Suppressor macrophage treated with lipopolysaccharide for 4 hours (primary cell): ENCODE measurements at regions not wholly inside any gene's neighbourhood (a gene's known extent, or its start where the extent isn't known, plus 50 kb on each side); places are given as distances from the start of the nearest gene placed in this dataset.
"Not testable (repeated sequence)": the region's sequence is repeated elsewhere in the genome, so short reads cannot be mapped to it uniquely, and the experiment has no call there.

Experiments
- DNase-seq: peaks from one replicate; pipeline ENCODE4 v3.0.0-alpha.2; 2020

GRCh38 chr2:122023059-122023864 lies 267.8 kb downstream of the TSN start:
- no peak for DNase-seq

GRCh38 chr2:122027510-122028217 lies 272.2 kb downstream of the TSN start:
- DNase-seq = no peak

GRCh38 chr2:122028371-122029100 lies 273.1 kb downstream of the TSN start:
- no peak for DNase-seq

- DNase-seq = no peak
These were observed 274.0 kb downstream of the TSN start for GRCh38 chr2:122029456-122029855.

GRCh38 chr2:122029945-122030344 lies 274.5 kb downstream of the TSN start:
- no peak for DNase-seq

- no peak for DNase-seq
These were observed 276.3 kb downstream of the TSN start for GRCh38 chr2:122031544-122032263.

GRCh38 chr2:122032264-122032645 lies 276.8 kb downstream of the TSN start:
- DNase-seq = no peak

- no peak for DNase-seq
These were observed 278.3 kb downstream of the TSN start for GRCh38 chr2:122033778-122034177.

- no peak for DNase-seq
These were observed 278.9 kb downstream of the TSN start for GRCh38 chr2:122034344-122034743.

- peak; percentile 16 for DNase-seq
These were observed 279.3 kb downstream of the TSN start for GRCh38 chr2:122034777-122035176.

GRCh38 chr2:122038816-122039215 lies 283.4 kb downstream of the TSN start:
- DNase-seq = not testable (repeated sequence)

GRCh38 chr2:122041455-122041854 lies 286.0 kb downstream of the TSN start:
- DNase-seq = no peak

GRCh38 chr2:122051659-122052058 lies 296.2 kb downstream of the TSN start:
- DNase-seq = not testable (repeated sequence)

GRCh38 chr2:122055521-122055931 lies 300.1 kb downstream of the TSN start:
- no peak for DNase-seq

- no peak for DNase-seq
These were observed 301.4 kb downstream of the TSN start for GRCh38 chr2:122056853-122057252.

- no peak for DNase-seq
These were observed 305.8 kb downstream of the TSN start for GRCh38 chr2:122061206-122061605.

GRCh38 chr2:122061831-122062230 lies 306.4 kb downstream of the TSN start:
- DNase-seq = no peak

GRCh38 chr2:122062506-122062905 lies 307.1 kb downstream of the TSN start:
- DNase-seq = no peak

GRCh38 chr2:122063716-122064115 lies 308.3 kb downstream of the TSN start:
- no peak for DNase-seq

GRCh38 chr2:122070241-122070731 lies 314.8 kb downstream of the TSN start:
- DNase-seq = no peak

- DNase-seq = no peak
These were observed 317.2 kb downstream of the TSN start for GRCh38 chr2:122072666-122073065.

- DNase-seq = no peak
These were observed 318.8 kb downstream of the TSN start for GRCh38 chr2:122074201-122074600.

GRCh38 chr2:122075381-122075780 lies 319.9 kb downstream of the TSN start:
- DNase-seq = peak; percentile 1
